IMR-90 (cell line): ENCODE measurements at regions not wholly inside any gene's neighbourhood (a gene's known extent, or its start where the extent isn't known, plus 50 kb on each side); places are given as distances from the start of the nearest gene placed in this dataset.

Experiments used
- ATAC-seq: fragments of 200-7000 bp; cut with Tn5 transposase; 2 replicates; pipeline ENCODE4 v1.9.1; 2020; ENCODE audit warnings: low read depth, mild to moderate bottlenecking, moderate library complexity
- BruUV-seq: library from RNA; stranded (reverse); fragments of 400-500 nt; replicated peaks from 2 replicates; lab custom pipeline; 2021; lab: Mats Ljungman, UMichigan
- CTCF ChIA-PET: fragments of 300-600 bp; formaldehyde crosslinking; extraction: SDS; loops from one replicate; lab custom pipeline; 2021; ENCODE audit warnings: antibody characterized with exemption; lab: Yijun Ruan, JAX
- POLR2A ChIA-PET: fragments of 300-600 bp; sonication (Branson Sonifier 250); formaldehyde crosslinking; loops from one replicate; lab custom pipeline; 2022; ENCODE audit warnings: antibody characterized with exemption; ENCODE audit not compliant: unreplicated experiment; lab: Charles Lee
- DNase-seq: peaks from one replicate; pipeline ENCODE4 v3.0.0; 2013
- H2AFZ ChIP-seq: replicated peaks from 2 replicates; pipeline ENCODE3; 2013; ENCODE audit warnings: low read length, mild to moderate bottlenecking; ENCODE audit not compliant: poor library complexity
- H2AK5ac ChIP-seq: 2 replicates; pipeline ENCODE4 v1.6.1; 2013; ENCODE audit warnings: low read depth, low read length, inconsistent platforms
- H2AK9ac ChIP-seq: replicated peaks from 2 replicates; pipeline ENCODE3; 2013; ENCODE audit warnings: mild to moderate bottlenecking, low read depth, low read length, moderate library complexity; ENCODE audit not compliant: poor library complexity
- H2BK120ac ChIP-seq: 2 replicates; pipeline ENCODE4 v1.6.1; 2013; ENCODE audit warnings: low read depth, low read length, inconsistent platforms
- H2BK15ac ChIP-seq: 3 replicates; pipeline ENCODE4 v1.6.1; 2013; ENCODE audit warnings: low read depth, low read length, inconsistent platforms
- H2BK20ac ChIP-seq: 2 replicates; pipeline ENCODE4 v1.6.1; 2013; ENCODE audit warnings: low read depth, mild to moderate bottlenecking, inconsistent platforms, low read length, moderate library complexity
- H2BK5ac ChIP-seq: 2 replicates; pipeline ENCODE4 v1.6.1; 2013; ENCODE audit warnings: mild to moderate bottlenecking, low read depth, low read length, inconsistent platforms; ENCODE audit not compliant: poor library complexity, severe bottlenecking
- H3K14ac ChIP-seq: replicated peaks from 2 replicates; pipeline ENCODE4 v1.6.1; 2013; ENCODE audit warnings: low read depth, low read length, inconsistent platforms
- H3K18ac ChIP-seq: 2 replicates; pipeline ENCODE4 v1.6.1; 2013; ENCODE audit warnings: low read depth, low read length, control low read depth
- H3K23ac ChIP-seq: 2 replicates; pipeline ENCODE4 v1.6.1; 2013; ENCODE audit warnings: low read depth, low read length, inconsistent platforms
- H3K27ac ChIP-seq: 2 replicates; pipeline ENCODE4 v1.5.1; 2013; ENCODE audit warnings: mild to moderate bottlenecking, control low read depth, low read length; ENCODE audit not compliant: insufficient read depth
- H3K27me3 ChIP-seq: 2 replicates; pipeline ENCODE4 v1.6.1; 2013; ENCODE audit warnings: low read length; ENCODE audit not compliant: control insufficient read depth, insufficient read depth
- H3K36me3 ChIP-seq: 2 replicates; pipeline ENCODE4 v1.6.1; 2013; ENCODE audit warnings: low read length, mixed read lengths; ENCODE audit not compliant: control insufficient read depth, insufficient read depth
- H3K4ac ChIP-seq: 2 replicates; pipeline ENCODE4 v1.6.1; 2013; ENCODE audit warnings: low read depth, low read length, inconsistent platforms
- H3K4me1 ChIP-seq: 2 replicates; pipeline ENCODE4 v1.6.1; 2013; ENCODE audit warnings: low read length, mixed read lengths; ENCODE audit not compliant: control insufficient read depth, insufficient read depth
- H3K4me2 ChIP-seq: 2 replicates; pipeline ENCODE4 v1.6.1; 2013; ENCODE audit warnings: low read depth, mild to moderate bottlenecking, control low read depth, low read length, moderate library complexity
- H3K4me3 ChIP-seq: 2 replicates; pipeline ENCODE4 v1.5.1; 2013; ENCODE audit warnings: low read depth, mild to moderate bottlenecking, control low read depth, low read length, moderate library complexity; ENCODE audit not compliant: insufficient read depth
- H3K56ac ChIP-seq: 2 replicates; pipeline ENCODE4 v1.6.1; 2013; ENCODE audit warnings: low read length, inconsistent platforms; ENCODE audit not compliant: insufficient read depth; ENCODE audit errors: extremely low read depth
- H3K79me1 ChIP-seq, 2 experiments: 2 replicates each; pipeline ENCODE4 v1.6.1; 2013; ENCODE audit warnings: low read length in 2 of 2, inconsistent platforms in 1 of 2, low read depth in 1 of 2
- H3K9ac ChIP-seq: 2 replicates; pipeline ENCODE4 v1.6.1; 2013; ENCODE audit warnings: low read depth, low read length, control low read depth
- H3K9me1 ChIP-seq: 2 replicates; pipeline ENCODE4 v1.6.1; 2013; ENCODE audit warnings: low read length, inconsistent platforms; ENCODE audit not compliant: insufficient read depth
- H3K9me3 ChIP-seq: 2 replicates; pipeline ENCODE4 v1.6.1; 2013; ENCODE audit warnings: low read length; ENCODE audit not compliant: control insufficient read depth, insufficient read depth
- H4K20me1 ChIP-seq: 2 replicates; pipeline ENCODE4 v1.6.1; 2013; ENCODE audit warnings: low read length, inconsistent platforms; ENCODE audit not compliant: insufficient read depth
- H4K5ac ChIP-seq: 2 replicates; pipeline ENCODE4 v1.6.1; 2013; ENCODE audit warnings: mild to moderate bottlenecking, low read depth, low read length, control low read depth
- H4K8ac ChIP-seq, 2 experiments: 2 replicates each; pipeline ENCODE4 v1.6.1; 2013; ENCODE audit warnings: low read depth in 2 of 2, low read length in 2 of 2, control low read depth in 1 of 2, inconsistent platforms in 1 of 2
- H4K91ac ChIP-seq: 2 replicates; pipeline ENCODE4 v1.6.1; 2013; ENCODE audit warnings: low read depth, low read length, inconsistent platforms; ENCODE audit not compliant: insufficient read depth
- BHLHE40 ChIP-seq: fragments of 150-350 bp; IDR thresholded peaks from 2 replicates; pipeline ENCODE4 v1.6.1; 2016; ENCODE audit warnings: mild to moderate bottlenecking, low read depth, low read length
- CEBPB ChIP-seq: IDR thresholded peaks from 2 replicates; pipeline ENCODE4 v1.6.1; 2012; ENCODE audit warnings: low read depth, low read length, improper control_type of control experiment
- MAFK ChIP-seq: IDR thresholded peaks from 2 replicates; pipeline ENCODE4 v1.6.1; 2012; ENCODE audit warnings: low read depth, low read length, improper control_type of control experiment
- MAZ ChIP-seq: IDR thresholded peaks from 2 replicates; pipeline ENCODE4 v1.6.1; 2012; ENCODE audit warnings: low read depth, mild to moderate bottlenecking, low read length, improper control_type of control experiment, moderate library complexity, borderline replicate concordance
- POLR2A ChIP-seq: IDR thresholded peaks from 2 replicates; pipeline ENCODE4 v1.6.1; 2012; ENCODE audit warnings: mild to moderate bottlenecking, low read depth, low read length
- RAD21 ChIP-seq: IDR thresholded peaks from 2 replicates; pipeline ENCODE4 v1.6.1; 2012; ENCODE audit warnings: low read length, improper control_type of control experiment
- RFX5 ChIP-seq: IDR thresholded peaks from 2 replicates; pipeline ENCODE4 v1.8.0; 2012; ENCODE audit warnings: low read depth, mild to moderate bottlenecking, low read length, moderate library complexity
- USF2 ChIP-seq: fragments of 150-350 bp; IDR thresholded peaks from 2 replicates; pipeline ENCODE4 v1.6.1; 2017; ENCODE audit warnings: mild to moderate bottlenecking, antibody characterized with exemption, low read length, low read depth
- WGBS, 2 experiments: methylation state at CpG; one replicate each; pipeline versions ENCODE4 v1.1.5 to v1.1.7; 2013; ENCODE audit warnings: missing lambda C conversion rate in 2 of 2; ENCODE audit not compliant: insufficient read length in 1 of 2; ENCODE audit errors: extremely low coverage in 2 of 2; 5-methylcytosine and 5-hydroxymethylcytosine counted together
- dilution Hi-C: fragments of 300-500 bp; cut with HindIII; formaldehyde crosslinking; loops from one replicate; pipeline ENCODE4 v1.14.3; 2018; ENCODE audit warnings: low sequenced_read_pairs; ENCODE audit not compliant: unreplicated experiment
- in situ Hi-C: fragments of 300-500 bp; cut with MboI; formaldehyde crosslinking; loops from 3 replicates; pipeline ENCODE4 v1.14.3; 2019; ENCODE audit warnings: low sequenced_read_pairs, inconsistent platforms, mixed read lengths
- intact Hi-C: fragments of 100-400 bp; cut with micrococcal nuclease; formaldehyde crosslinking; loops from 2 replicates; pipeline ENCODE4 v1.10.0; 2022

GRCh38 chr1:72845381-72845780, 563.0 kb upstream of the NEGR1 start:
- Histone ChIP-seq H3K18ac (no peak overlapping the region), H3K9me1 (no peaks in the 10 kb centered on the region), H3K4ac (no peak overlapping the region), H3K27ac (no peak overlapping the region), H3K4me2 (no peak overlapping the region), H3K36me3 (no peaks in the 10 kb centered on the region), H4K8ac (no peak overlapping the region), H3K14ac (no peak overlapping the region), H3K23ac (no peak overlapping the region), H2AK9ac (no peak overlapping the region), H2BK120ac (no peak overlapping the region), H4K91ac (no peak overlapping the region), H3K79me1 (no peaks in the 10 kb centered on the region), H2BK15ac (no peak overlapping the region), H2AFZ (no peak overlapping the region), H2BK20ac (no peak overlapping the region), H2BK5ac (no peak overlapping the region), H3K4me1 (no peaks in the 10 kb centered on the region), H3K27me3 (no peaks in the 10 kb centered on the region), H2AK5ac (no peak overlapping the region), H3K9me3 (peaks cover 5% of the 10 kb centered on the region; the same call in 1 of the 2 replicates), H3K9ac (no peak overlapping the region), H4K20me1 (no peaks in the 10 kb centered on the region), H3K56ac (no peak overlapping the region), H4K5ac (no peak overlapping the region), H3K4me3 (no peak overlapping the region)
- intact Hi-C loops = no loop called here
- ChIA-PET POLR2A (no interaction called here), CTCF (no interaction called here)
- in situ Hi-C loops = no loop called here
- no peak for DNase-seq
- 92% methylated on average over 2 of the region's 4 CpGs; no CpG with 5 or more reads in 1 of the 2 experiments for WGBS, 2 experiments
- no peak for TF ChIP-seq POLR2A
- TF ChIP-seq BHLHE40 = no peak
- no peak for TF ChIP-seq MAZ
- no peak for TF ChIP-seq RFX5
- no peak for TF ChIP-seq USF2
- TF ChIP-seq RAD21 = no peak
- TF ChIP-seq MAFK = no peak
- TF ChIP-seq CEBPB = no peak
- ATAC-seq = no peak
- dilution Hi-C loops = no loop called here
- BruUV-seq = no TSS peak
